Brain microvascular endothelial cell (primary cell): ENCODE measurements at regions not wholly inside any gene's neighbourhood (a gene's known extent, or its start where the extent isn't known, plus 50 kb on each side); places are given as distances from the start of the nearest gene placed in this dataset.

ENCODE experiments used
- DNase-seq: peaks from one replicate; pipeline ENCODE4 v3.0.0-alpha.2; 2020
- H3K27ac ChIP-seq: fragments of 250-450 bp; sonication (Bioruptor Pico); 2 replicates; pipeline ENCODE4 v1.5.1; 2020; ENCODE audit warnings: mild to moderate bottlenecking, moderate library complexity
- H3K27me3 ChIP-seq: fragments of 250-450 bp; sonication (Bioruptor Pico); replicated peaks from 2 replicates; pipeline ENCODE4 v1.5.1; 2020; ENCODE audit warnings: mild to moderate bottlenecking
- H3K36me3 ChIP-seq: fragments of 250-450 bp; sonication (Bioruptor Pico); replicated peaks from 2 replicates; pipeline ENCODE4 v1.5.1; 2020; ENCODE audit warnings: mild to moderate bottlenecking
- H3K4me3 ChIP-seq: 2 replicates; pipeline ENCODE4 v1.5.1; 2011; ENCODE audit warnings: low read depth, mild to moderate bottlenecking, control low read depth, low read length, moderate library complexity
- in situ Hi-C: cut with HindIII; loops from 2 replicates; pipeline ENCODE4 v1.10.0; 2017; ENCODE audit warnings: low sequenced_read_pairs, low pct_ligation_motif_present
- TF ChIP-seq, protein P1 (sequence below): IDR thresholded peaks from 2 replicates; pipeline ENCODE4 v1.5.1; 2011; ENCODE audit warnings: low read depth, mild to moderate bottlenecking, moderate library complexity, low read length, control low read depth, inconsistent platforms; ENCODE audit errors: missing control alignments

GRCh38 chr12:123071099-123071800 is 79.6 kb downstream of the PITPNM2 start:
- TF ChIP-seq, protein P1, sequence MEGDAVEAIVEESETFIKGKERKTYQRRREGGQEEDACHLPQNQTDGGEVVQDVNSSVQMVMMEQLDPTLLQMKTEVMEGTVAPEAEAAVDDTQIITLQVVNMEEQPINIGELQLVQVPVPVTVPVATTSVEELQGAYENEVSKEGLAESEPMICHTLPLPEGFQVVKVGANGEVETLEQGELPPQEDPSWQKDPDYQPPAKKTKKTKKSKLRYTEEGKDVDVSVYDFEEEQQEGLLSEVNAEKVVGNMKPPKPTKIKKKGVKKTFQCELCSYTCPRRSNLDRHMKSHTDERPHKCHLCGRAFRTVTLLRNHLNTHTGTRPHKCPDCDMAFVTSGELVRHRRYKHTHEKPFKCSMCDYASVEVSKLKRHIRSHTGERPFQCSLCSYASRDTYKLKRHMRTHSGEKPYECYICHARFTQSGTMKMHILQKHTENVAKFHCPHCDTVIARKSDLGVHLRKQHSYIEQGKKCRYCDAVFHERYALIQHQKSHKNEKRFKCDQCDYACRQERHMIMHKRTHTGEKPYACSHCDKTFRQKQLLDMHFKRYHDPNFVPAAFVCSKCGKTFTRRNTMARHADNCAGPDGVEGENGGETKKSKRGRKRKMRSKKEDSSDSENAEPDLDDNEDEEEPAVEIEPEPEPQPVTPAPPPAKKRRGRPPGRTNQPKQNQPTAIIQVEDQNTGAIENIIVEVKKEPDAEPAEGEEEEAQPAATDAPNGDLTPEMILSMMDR, result no peak
- DNase-seq, result no peak
- in situ Hi-C loops, result no loop called here

GRCh38 chr12:123070267-123071081 is 80.4 kb downstream of the PITPNM2 start:
- TF ChIP-seq, protein P1, result no peak
- Histone ChIP-seq H3K4me3 (no peak overlapping the region), H3K27ac (no peak overlapping the region), H3K36me3 (no peaks in the 10 kb centered on the region), H3K27me3 (no peaks in the 10 kb centered on the region)
- in situ Hi-C loops, result no loop called here
- no peak for DNase-seq

More at GRCh38 chr12:123071099-123071800, 79.6 kb downstream of the PITPNM2 start:
- H3K27me3 ChIP-seq, result no peaks in the 10 kb centered on the region
- H3K27ac ChIP-seq, result no peak overlapping the region
- no peaks in the 10 kb centered on the region for H3K36me3 ChIP-seq
- no peak overlapping the region for H3K4me3 ChIP-seq

DNA sequence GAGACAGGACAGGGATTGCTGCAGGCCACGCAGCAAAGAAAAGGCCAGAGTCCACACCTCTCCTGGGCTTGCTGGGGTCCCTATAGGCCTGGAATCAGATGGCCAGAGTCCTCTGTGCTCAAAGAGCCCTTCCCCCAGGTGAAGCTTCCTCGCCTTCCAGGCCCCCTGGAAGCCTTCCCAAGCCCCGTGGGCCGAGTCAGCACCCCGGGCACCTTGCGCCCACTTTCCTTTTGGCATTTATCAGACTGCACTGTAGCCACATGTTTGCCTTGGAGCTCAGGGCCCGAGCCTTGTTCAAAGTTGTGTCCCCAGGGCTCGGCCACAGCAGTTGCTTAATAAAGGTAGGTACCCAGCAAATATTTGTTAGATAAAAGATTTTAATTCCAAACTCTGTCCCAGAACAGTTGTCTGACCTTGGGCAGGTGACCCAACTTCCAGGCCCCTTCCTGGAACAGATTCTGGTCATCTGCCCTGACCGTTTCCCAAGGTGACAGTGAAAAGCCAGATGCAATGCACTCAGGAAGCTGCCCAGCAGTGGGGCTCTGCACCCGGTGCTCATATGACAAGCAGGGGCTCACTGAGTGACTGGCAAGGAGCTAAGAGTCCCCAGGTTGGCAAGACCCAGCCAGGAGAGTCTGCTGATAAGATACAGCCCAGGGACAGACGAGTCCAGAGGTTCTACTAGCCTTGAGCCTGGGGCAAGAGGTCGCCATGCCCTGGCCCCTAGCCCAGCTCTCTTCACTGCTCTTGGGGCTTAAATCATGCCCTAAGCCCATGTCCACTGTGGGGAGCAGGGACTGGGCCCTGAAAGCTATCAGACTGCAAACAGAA is 81.2 kb downstream of the PITPNM2 start:
- in situ Hi-C loops, result no loop called here
- no peak for DNase-seq
- Histone ChIP-seq H3K4me3 (no peak overlapping the region), H3K36me3 (no peaks in the 10 kb centered on the region), H3K27me3 (no peaks in the 10 kb centered on the region), H3K27ac (no peak overlapping the region)
- TF ChIP-seq, protein P1, result no peak

DNA sequence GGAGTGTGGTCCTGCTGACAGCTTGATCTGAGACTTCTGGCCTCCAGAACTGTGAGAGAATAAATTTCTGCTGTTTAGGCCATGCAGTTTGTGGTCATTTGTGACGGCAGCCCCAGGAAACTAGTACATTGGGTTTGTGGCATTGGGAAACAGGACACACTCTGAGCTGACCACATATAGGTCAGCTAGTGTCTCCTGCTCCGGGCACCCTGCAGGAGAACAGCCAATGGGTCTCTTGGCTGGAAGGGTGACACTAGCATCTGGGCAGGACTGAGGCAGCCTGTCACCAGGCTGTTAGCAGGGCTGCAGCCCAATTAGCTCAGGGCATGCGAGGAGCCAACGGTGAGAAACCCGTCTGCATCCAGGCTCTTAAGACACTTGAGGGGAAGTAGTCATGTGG is 83.2 kb downstream of the PITPNM2 start:
- no peak for DNase-seq
- in situ Hi-C loops, result no loop called here
- Histone ChIP-seq H3K27me3 (no peaks in the 10 kb centered on the region), H3K4me3 (no peak overlapping the region), H3K36me3 (no peaks in the 10 kb centered on the region), H3K27ac (no peak overlapping the region)
- TF ChIP-seq, protein P1, result no peak

DNA sequence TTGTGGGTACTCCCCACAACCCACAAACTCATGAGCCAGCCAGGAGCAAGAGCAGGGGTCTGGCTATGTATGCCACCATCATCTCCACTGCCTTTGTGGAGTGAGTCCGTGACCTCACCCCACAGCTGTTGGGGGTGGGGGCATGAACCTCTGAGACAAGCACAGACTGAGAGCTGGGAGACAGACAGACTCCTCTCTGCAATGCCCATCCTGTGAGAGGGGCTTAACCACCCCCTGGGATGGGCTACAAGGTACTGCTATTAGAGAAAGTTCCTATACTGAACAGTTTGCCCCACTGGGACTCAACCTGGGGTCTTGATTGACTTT is 84.5 kb downstream of the PITPNM2 start:
- H3K36me3 ChIP-seq, result no peaks in the 10 kb centered on the region
- no peak overlapping the region for H3K4me3 ChIP-seq
- TF ChIP-seq, protein P1, result no peak
- no peaks in the 10 kb centered on the region for H3K27me3 ChIP-seq
- H3K27ac ChIP-seq, result no peak overlapping the region
- in situ Hi-C loops, result no loop called here
- no peak for DNase-seq
